Fibroblast of mammary gland (primary cell): ENCODE measurements at regions not wholly inside any gene's neighbourhood (a gene's known extent, or its start where the extent isn't known, plus 50 kb on each side); places are given as distances from the start of the nearest gene placed in this dataset.
"Not testable (repeated sequence)": the region's sequence is repeated elsewhere in the genome, so short reads cannot be mapped to it uniquely, and the experiment has no call there.

Experiments
- DNase-seq: peaks from one replicate; pipeline ENCODE4 v3.0.0-alpha.2; 2010; ENCODE audit warnings: low read depth
- H3K4me3 ChIP-seq: 2 replicates; pipeline ENCODE4 v1.5.1; 2011; ENCODE audit warnings: low read depth, mild to moderate bottlenecking, low read length, moderate library complexity; ENCODE audit not compliant: control insufficient read depth
- CTCF ChIP-seq: conservative IDR thresholded peaks from 2 replicates; pipeline ENCODE4 v1.5.1; 2011; ENCODE audit warnings: low read depth, low read length, inconsistent platforms; ENCODE audit not compliant: control insufficient read depth, insufficient read depth

GRCh38 chr2:125227843-125228392, 1202.8 kb downstream of the CNTNAP5 start:
- no peak overlapping the region for H3K4me3 ChIP-seq
- no peak for DNase-seq
- TF ChIP-seq CTCF, result no peak

DNA sequence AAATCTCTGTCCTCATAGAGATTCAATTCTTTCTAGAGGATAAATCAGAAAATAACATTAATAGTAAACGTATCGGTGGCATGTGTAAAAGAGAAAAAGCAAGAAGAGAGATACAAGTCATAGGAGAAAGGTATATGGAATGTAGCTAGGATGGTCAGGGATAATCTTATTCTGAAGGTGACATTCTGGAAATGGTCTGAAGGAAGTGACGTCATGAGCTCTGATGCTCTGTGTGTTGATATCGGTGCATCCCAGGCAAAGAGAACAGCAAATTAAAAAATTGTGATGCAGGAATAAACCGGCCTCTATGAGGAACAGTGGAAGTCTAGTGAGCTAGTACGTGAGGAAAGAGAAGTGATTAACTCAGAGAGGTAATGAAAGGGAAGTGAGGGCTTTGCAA, 1215.8 kb downstream of the CNTNAP5 start:
- no peak for TF ChIP-seq CTCF
- H3K4me3 ChIP-seq, result no peak overlapping the region
- no peak for DNase-seq

DNA sequence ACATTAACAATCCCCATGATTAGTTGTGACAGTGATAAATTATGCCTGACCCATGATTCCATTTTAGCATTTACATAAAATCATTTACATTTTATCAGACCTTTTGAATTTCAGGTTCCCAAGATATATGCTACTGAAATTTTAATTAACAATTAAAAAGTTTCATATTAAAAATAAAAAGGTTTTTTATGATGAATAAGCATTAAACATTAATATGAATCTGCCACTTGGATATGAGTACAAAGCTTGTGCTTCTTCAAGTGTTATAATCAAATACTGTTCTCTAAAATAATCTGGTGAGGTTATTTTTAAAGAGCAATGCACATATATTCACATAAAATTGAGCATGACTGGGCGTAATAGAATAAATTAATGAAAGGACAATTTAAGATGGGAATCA, 1218.0 kb downstream of the CNTNAP5 start:
- DNase-seq, result no peak
- no peak for TF ChIP-seq CTCF

DNA sequence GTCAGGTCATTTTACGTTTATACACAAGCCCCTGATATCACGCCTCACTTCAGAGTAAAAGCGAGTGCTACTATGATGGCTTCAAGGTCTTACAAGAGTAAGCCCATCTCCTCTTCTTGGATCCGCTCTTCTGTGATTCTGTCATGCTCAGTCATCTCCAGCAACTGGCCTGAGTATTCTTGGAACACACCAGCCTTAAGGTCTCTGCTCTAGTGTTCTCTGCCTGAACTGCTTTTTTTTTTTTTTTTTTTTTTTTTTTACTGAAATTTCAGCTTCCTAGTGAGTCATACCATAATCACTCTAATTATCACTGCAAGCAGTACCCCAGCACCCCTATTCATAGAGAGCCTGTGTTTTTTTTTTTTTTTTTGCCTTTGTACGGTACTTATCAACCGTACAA, 1228.9 kb downstream of the CNTNAP5 start:
- no peak for DNase-seq
- no peak overlapping the region for H3K4me3 ChIP-seq
- TF ChIP-seq CTCF, result no peak

More for the DNA sequence above, 1218.0 kb downstream of the CNTNAP5 start:
- H3K4me3 ChIP-seq, result no peak overlapping the region

DNA sequence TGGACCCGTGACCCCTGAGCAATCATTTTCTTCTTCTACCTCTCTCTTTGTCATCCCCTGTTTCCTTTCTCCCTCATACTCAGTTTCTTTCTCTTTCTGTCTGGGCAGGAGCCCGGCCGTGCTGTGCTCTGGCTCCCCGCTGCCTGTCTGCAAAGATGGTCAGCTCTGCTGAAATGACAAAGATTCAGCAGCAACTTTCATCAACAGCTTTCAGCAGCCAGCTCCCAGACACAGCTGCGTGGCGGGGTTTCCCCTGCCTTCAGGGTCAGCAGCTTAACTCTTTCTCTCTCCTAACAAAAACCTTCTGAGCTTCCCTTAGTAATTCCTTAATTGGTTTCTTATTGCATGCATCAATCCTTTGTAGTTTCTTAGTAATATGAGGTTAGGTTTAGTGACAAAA, 1234.4 kb downstream of the CNTNAP5 start:
- no peak for TF ChIP-seq CTCF

DNA sequence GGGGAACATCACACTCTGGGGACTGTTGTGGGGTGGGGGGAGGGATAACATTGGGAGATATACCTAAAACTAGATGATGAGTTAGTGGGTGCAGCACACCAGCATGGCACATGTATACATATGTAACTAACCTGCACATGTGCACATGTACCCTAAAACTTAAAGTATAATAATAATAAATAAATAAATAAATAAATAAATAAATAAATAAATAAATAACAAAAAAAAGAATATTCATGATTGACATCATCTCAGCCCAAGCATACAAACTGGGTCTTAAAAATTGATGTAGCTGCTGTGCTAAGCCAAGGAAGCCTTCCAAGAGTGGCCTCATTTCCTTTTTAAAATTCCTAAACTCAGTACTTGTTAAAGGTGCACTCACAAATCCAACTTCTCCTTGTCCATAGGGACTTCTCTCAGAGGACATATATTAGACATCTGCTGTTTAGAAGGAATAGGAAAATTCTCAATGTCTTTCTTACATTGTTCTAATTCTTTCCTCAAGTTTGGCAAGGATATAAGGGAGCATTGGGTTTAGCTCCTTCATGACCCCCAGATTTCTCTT, 1235.4 kb downstream of the CNTNAP5 start:
- H3K4me3 ChIP-seq, DNase-seq: not testable (repeated sequence)

More for the DNA sequence above, 1234.4 kb downstream of the CNTNAP5 start:
- DNase-seq, result no peak
- no peak overlapping the region for H3K4me3 ChIP-seq

DNA sequence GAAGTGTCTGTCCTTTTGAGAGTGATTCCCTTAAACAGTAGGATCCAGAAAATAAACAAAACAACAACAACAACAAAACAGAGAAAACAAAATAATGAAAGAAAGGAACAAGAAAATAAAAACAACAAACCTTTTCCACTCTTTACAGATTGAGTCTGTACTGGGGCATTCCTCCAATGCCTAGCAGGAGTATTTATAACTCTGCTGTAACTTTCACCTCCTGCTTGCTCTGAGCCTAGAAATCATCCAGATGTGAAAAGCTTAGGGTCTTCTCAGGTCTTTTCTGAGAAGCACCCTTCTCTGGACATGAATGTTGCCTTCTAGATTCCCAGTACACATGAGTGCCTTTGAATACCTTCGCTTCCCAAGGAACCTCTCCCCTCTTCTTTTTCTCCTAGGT, 1239.4 kb downstream of the CNTNAP5 start:
- no peak overlapping the region for H3K4me3 ChIP-seq
- DNase-seq, result no peak
- TF ChIP-seq CTCF, result no peak
